SK-MEL-5 (cell line): ENCODE measurements at regions not wholly inside any gene's neighbourhood (a gene's known extent, or its start where the extent isn't known, plus 50 kb on each side); places are given as distances from the start of the nearest gene placed in this dataset.
"Not testable (repeated sequence)": the region's sequence is repeated elsewhere in the genome, so short reads cannot be mapped to it uniquely, and the experiment has no call there.

Source experiments
- DNase-seq: peaks from one replicate; pipeline ENCODE4 v3.0.0-alpha.2; 2016; ENCODE audit warnings: low read depth, low spot score
- in situ Hi-C: cut with HindIII; loops from 2 replicates; pipeline ENCODE4 v1.10.0; 2016; ENCODE audit warnings: low sequenced_read_pairs, high pct_unique_total_duplicates, low pct_unique_long_range_greater_than_20kb

GRCh38 chr4:12022409-12022808 lies 593.7 kb upstream of the HS3ST1 start:
- no peak for DNase-seq
- in situ Hi-C loops, result no loop called here

GRCh38 chr4:12016729-12017128 lies 588.0 kb upstream of the HS3ST1 start:
- no peak for DNase-seq
- in situ Hi-C loops, result no loop called here

GRCh38 chr4:12005471-12005870 lies 576.8 kb upstream of the HS3ST1 start:
- in situ Hi-C loops, result no loop called here
- no peak for DNase-seq

GRCh38 chr4:11996581-11996980 lies 567.9 kb upstream of the HS3ST1 start:
- DNase-seq, in situ Hi-C loops: not testable (repeated sequence)

- in situ Hi-C loops, result no loop called here
- no peak for DNase-seq
Observed at GRCh38 chr4:11976726-11977263, 548.1 kb upstream of the HS3ST1 start.

- in situ Hi-C loops, result no loop called here
- no peak for DNase-seq
Observed at GRCh38 chr4:11973270-11973669, 544.6 kb upstream of the HS3ST1 start.

- DNase-seq, result no peak
- in situ Hi-C loops, result no loop called here
Observed at GRCh38 chr4:11970754-11971153, 542.1 kb upstream of the HS3ST1 start.

- DNase-seq, result no peak
- in situ Hi-C loops, result no loop called here
Observed at GRCh38 chr4:11966782-11967181, 538.1 kb upstream of the HS3ST1 start.

GRCh38 chr4:11954093-11954492 lies 525.4 kb upstream of the HS3ST1 start:
- DNase-seq, result peak; percentile 57
- in situ Hi-C loops, result no loop called here

GRCh38 chr4:11949355-11949754 lies 520.7 kb upstream of the HS3ST1 start:
- DNase-seq, result no peak
- in situ Hi-C loops, result no loop called here

- DNase-seq, in situ Hi-C loops: not testable (repeated sequence)
Observed at GRCh38 chr4:11947629-11948028, 518.9 kb upstream of the HS3ST1 start.

GRCh38 chr4:11937941-11938340 lies 509.2 kb upstream of the HS3ST1 start:
- no peak for DNase-seq
- in situ Hi-C loops, result no loop called here

- DNase-seq, result no peak
- in situ Hi-C loops, result no loop called here
Observed at GRCh38 chr4:11931266-11931820, 502.6 kb upstream of the HS3ST1 start.

- no peak for DNase-seq
- in situ Hi-C loops, result no loop called here
Observed at GRCh38 chr4:11929080-11929479, 500.4 kb upstream of the HS3ST1 start.

- DNase-seq, result no peak
- in situ Hi-C loops, result no loop called here
Observed at GRCh38 chr4:11919316-11919715, 490.6 kb upstream of the HS3ST1 start.

GRCh38 chr4:11914406-11914805 lies 485.7 kb upstream of the HS3ST1 start:
- DNase-seq, result no peak
- in situ Hi-C loops, result no loop called here

GRCh38 chr4:11912886-11913285 lies 484.2 kb upstream of the HS3ST1 start:
- no peak for DNase-seq
- in situ Hi-C loops, result no loop called here

- DNase-seq, result no peak
- in situ Hi-C loops, result no loop called here
Observed at GRCh38 chr4:11910812-11911211, 482.1 kb upstream of the HS3ST1 start.

- in situ Hi-C loops, result no loop called here
- DNase-seq, result no peak
Observed at GRCh38 chr4:11908712-11909111, 480.0 kb upstream of the HS3ST1 start.

GRCh38 chr4:11908205-11908604 lies 479.5 kb upstream of the HS3ST1 start:
- in situ Hi-C loops, result no loop called here
- DNase-seq, result no peak
